Transverse colon (tissue), 4 donors: ENCODE measurements at regions not wholly inside any gene's neighbourhood (a gene's known extent, or its start where the extent isn't known, plus 50 kb on each side); places are given as distances from the start of the nearest gene placed in this dataset.

Experiments
- DNase-seq: peaks from one replicate; pipeline ENCODE4 v3.0.0-alpha.2; 2019
- H3K27ac ChIP-seq, 4 donors: fragments of 200-600 bp; sonication (generic); 2 replicates each; pipeline ENCODE4 v1.5.1; 2016 to 2018; ENCODE audit warnings: inconsistent platforms in 4 of 4
- H3K27me3 ChIP-seq: fragments of 200-600 bp; sonication (generic); 2 replicates; pipeline ENCODE4 v1.5.1; 2017; ENCODE audit warnings: inconsistent platforms
- H3K36me3 ChIP-seq, 4 donors: fragments of 200-600 bp; sonication (generic); 2 replicates each; pipeline ENCODE4 v1.5.1; 2017 to 2019; ENCODE audit warnings: inconsistent platforms in 4 of 4
- H3K4me1 ChIP-seq, 4 donors: fragments of 200-600 bp; sonication (generic); 2 replicates each; pipeline ENCODE4 v1.5.1; 2017 to 2020; ENCODE audit warnings: inconsistent platforms in 4 of 4
- H3K4me3 ChIP-seq, 4 donors: fragments of 200-600 bp; sonication (generic); 1 replicate in 1 of 4; 2 replicates in 3 of 4; pipeline versions ENCODE4 v1.5.1 to v1.6.1; 2017 to 2019; ENCODE audit warnings: inconsistent platforms in 4 of 4
- H3K9me3 ChIP-seq, 2 donors: fragments of 200-600 bp; sonication (generic); 2 replicates each; pipeline ENCODE4 v1.5.1; 2017 to 2019; ENCODE audit warnings: inconsistent platforms in 2 of 2
- EP300 ChIP-seq: sonication (generic); formaldehyde crosslinking; IDR thresholded peaks from one replicate; pipeline ENCODE4 v1.6.1; 2017; ENCODE audit warnings: antibody characterized with exemption, low read depth
- POLR2A ChIP-seq: fragments of 450-650 bp; IDR thresholded peaks from one replicate; pipeline ENCODE4 v1.6.1; 2016; ENCODE audit warnings: antibody characterized with exemption, mild to moderate bottlenecking, moderate library complexity
- POLR2AphosphoS5 ChIP-seq, 3 donors: sonication (generic); formaldehyde crosslinking; IDR thresholded peaks; one replicate each; pipeline ENCODE4 v1.6.1; 2016; ENCODE audit warnings: antibody characterized with exemption in 3 of 3
- WGBS, 2 donors: methylation state at CpG; one replicate each; pipeline ENCODE4 v1.1.5; 2018; ENCODE audit warnings: low coverage in 1 of 2; 5-methylcytosine and 5-hydroxymethylcytosine counted together
- in situ Hi-C, 4 donors: fragments of 200-750 bp; cut with MboI; loops; one replicate each; pipeline versions ENCODE4 v1.15.0 to v1.15.1; 2017; ENCODE audit warnings: low sequenced_read_pairs in 3 of 4, low pct_ligation_motif_present in 1 of 4, low pct_unique_long_range_greater_than_20kb in 1 of 4
- intact Hi-C: fragments of 100-400 bp; cut with DNase I; formaldehyde crosslinking; loops from one replicate; pipeline ENCODE4 v1.15.1; 2023; ENCODE audit warnings: low total_unique reads
- TF ChIP-seq, protein P1 (sequence below), 5 experiments: fragments of 200-600 bp in 3 of 5; fragments of 450-650 bp in 2 of 5; sonication (generic) in 3 of 5; IDR thresholded peaks; 1 replicate in 2 of 5; 2 replicates in 3 of 5; pipeline ENCODE4 v1.5.1; 2016 to 2017; ENCODE audit warnings: antibody characterized with exemption in 5 of 5, inconsistent platforms in 3 of 5, mild to moderate bottlenecking in 2 of 5, moderate library complexity in 1 of 5

GRCh38 chr5:143618141-143618540, 193.8 kb upstream of the HMHB1 start:
- H3K9me3 ChIP-seq: no peaks in the 10 kb centered on the region

GRCh38 chr5:143614831-143615230, 197.1 kb upstream of the HMHB1 start:
- Histone ChIP-seq H3K9me3 (no peaks in the 10 kb centered on the region), H3K36me3 (no peaks in the 10 kb centered on the region), H3K4me1 (no peaks in the 10 kb centered on the region), H3K27me3 (no peaks in the 10 kb centered on the region), H3K27ac (no peak overlapping the region), H3K4me3 (no peak overlapping the region)
- intact Hi-C loops: no loop called here
- 70% methylated on average over 4 of the region's 4 CpGs; no CpG with 5 or more reads in 1 of the 2 donors for WGBS, 2 donors
- DNase-seq: no peak
- in situ Hi-C loops: no loop called here
- no peak for TF ChIP-seq POLR2AphosphoS5 (IDR thresholded peaks at IDR 0.05)
- TF ChIP-seq, protein P1, sequence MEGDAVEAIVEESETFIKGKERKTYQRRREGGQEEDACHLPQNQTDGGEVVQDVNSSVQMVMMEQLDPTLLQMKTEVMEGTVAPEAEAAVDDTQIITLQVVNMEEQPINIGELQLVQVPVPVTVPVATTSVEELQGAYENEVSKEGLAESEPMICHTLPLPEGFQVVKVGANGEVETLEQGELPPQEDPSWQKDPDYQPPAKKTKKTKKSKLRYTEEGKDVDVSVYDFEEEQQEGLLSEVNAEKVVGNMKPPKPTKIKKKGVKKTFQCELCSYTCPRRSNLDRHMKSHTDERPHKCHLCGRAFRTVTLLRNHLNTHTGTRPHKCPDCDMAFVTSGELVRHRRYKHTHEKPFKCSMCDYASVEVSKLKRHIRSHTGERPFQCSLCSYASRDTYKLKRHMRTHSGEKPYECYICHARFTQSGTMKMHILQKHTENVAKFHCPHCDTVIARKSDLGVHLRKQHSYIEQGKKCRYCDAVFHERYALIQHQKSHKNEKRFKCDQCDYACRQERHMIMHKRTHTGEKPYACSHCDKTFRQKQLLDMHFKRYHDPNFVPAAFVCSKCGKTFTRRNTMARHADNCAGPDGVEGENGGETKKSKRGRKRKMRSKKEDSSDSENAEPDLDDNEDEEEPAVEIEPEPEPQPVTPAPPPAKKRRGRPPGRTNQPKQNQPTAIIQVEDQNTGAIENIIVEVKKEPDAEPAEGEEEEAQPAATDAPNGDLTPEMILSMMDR (IDR thresholded peaks at IDR 0.05): no peak
- TF ChIP-seq EP300: no peak
- no peak for TF ChIP-seq POLR2A

More at GRCh38 chr5:143618141-143618540, 193.8 kb upstream of the HMHB1 start:
- Histone ChIP-seq H3K27me3 (no peaks in the 10 kb centered on the region), H3K4me1 (no peaks in the 10 kb centered on the region), H3K36me3 (no peaks in the 10 kb centered on the region), H3K27ac (no peak overlapping the region), H3K4me3 (no peak overlapping the region)
- no peak for DNase-seq
- intact Hi-C loops (no loop called here), in situ Hi-C loops (no loop called here)
- 74 to 84% methylated on average over 3 to 6 of the region's 6 CpGs for WGBS, 2 donors
- no peak for TF ChIP-seq EP300
- TF ChIP-seq POLR2A: no peak
- no peak for TF ChIP-seq POLR2AphosphoS5 (IDR thresholded peaks at IDR 0.05)

- in situ Hi-C loops: no loop called here
These were observed 198.6 kb upstream of the HMHB1 start for GRCh38 chr5:143613329-143613728.

DNA sequence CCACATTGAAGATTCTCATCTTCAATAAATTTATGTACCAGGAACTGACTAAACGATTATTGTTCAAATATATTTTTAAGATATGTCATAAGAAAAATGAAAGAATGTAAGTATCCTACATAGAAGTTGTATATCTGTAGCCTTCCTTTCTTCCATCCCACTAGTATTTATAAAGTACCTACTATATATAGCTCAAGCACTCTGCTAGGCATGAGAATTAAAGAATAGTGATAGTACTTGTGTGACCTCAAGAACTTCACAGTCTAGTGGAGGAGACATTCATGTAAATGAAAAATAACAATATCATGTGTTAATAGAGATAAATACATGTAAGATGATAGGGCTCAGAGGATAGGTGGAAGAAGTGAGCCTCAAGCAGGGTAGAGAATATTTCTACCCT, 201.0 kb upstream of the HMHB1 start:
- Histone ChIP-seq H3K4me3 (no peak overlapping the region), H3K36me3 (no peaks in the 10 kb centered on the region), H3K9me3 (no peaks in the 10 kb centered on the region), H3K4me1 (no peaks in the 10 kb centered on the region), H3K27ac (no peak overlapping the region), H3K27me3 (no peaks in the 10 kb centered on the region)
- in situ Hi-C loops: no loop called here
- intact Hi-C loops: loop anchor here (1.0 kb wide), 1 partner anchor 23 kb away; no protein-coding TSS in a partner anchor
- 87 to 98% methylated on average over 1 of the region's 1 CpG for WGBS, 2 donors
- DNase-seq: no peak
- no peak for TF ChIP-seq POLR2A

More at GRCh38 chr5:143613329-143613728, 198.6 kb upstream of the HMHB1 start:
- H3K36me3 ChIP-seq: no peaks in the 10 kb centered on the region
- H3K9me3 ChIP-seq: no peaks in the 10 kb centered on the region
- no peak for DNase-seq
- H3K4me3 ChIP-seq: no peak overlapping the region
- TF ChIP-seq POLR2A (no peak), POLR2AphosphoS5 (IDR thresholded peaks at IDR 0.05) (no peak), EP300 (no peak)
- no peaks in the 10 kb centered on the region for H3K4me1 ChIP-seq
- no peaks in the 10 kb centered on the region for H3K27me3 ChIP-seq
- no peak overlapping the region for H3K27ac ChIP-seq
- WGBS, 2 donors: 79 to 80% methylated on average over 3 of the region's 3 CpGs
- intact Hi-C loops: no loop called here

- Histone ChIP-seq H3K4me1 (no peaks in the 10 kb centered on the region), H3K9me3 (no peaks in the 10 kb centered on the region), H3K4me3 (no peak overlapping the region), H3K27ac (no peak overlapping the region), H3K27me3 (no peaks in the 10 kb centered on the region), H3K36me3 (no peaks in the 10 kb centered on the region)
- 56 to 63% methylated on average over 5 of the region's 5 CpGs for WGBS, 2 donors
- TF ChIP-seq POLR2AphosphoS5 (IDR thresholded peaks at IDR 0.05) (no peak), EP300 (no peak), POLR2A (no peak)
- TF ChIP-seq, protein P1 (IDR thresholded peaks at IDR 0.05): no peak
- in situ Hi-C loops: no loop called here
- no peak for DNase-seq
- intact Hi-C loops: no loop called here
These were observed 202.7 kb upstream of the NR3C1 start for GRCh38 chr5:143606043-143606752.
